Left colon (tissue), 2 donors: ENCODE measurements at regions not wholly inside any gene's neighbourhood (a gene's known extent, or its start where the extent isn't known, plus 50 kb on each side); places are given as distances from the start of the nearest gene placed in this dataset.

ENCODE experiments used
- ATAC-seq: fragments of 200-7000 bp; cut with Tn5 transposase; one replicate; pipeline ENCODE4 v1.9.1; 2020; ENCODE audit warnings: mild to moderate bottlenecking, moderate library complexity
- DNase-seq, 2 donors: peaks; one replicate each; pipeline ENCODE4 v3.0.0-alpha.2; 2020
- intact Hi-C, 2 donors: fragments of 100-400 bp; cut with DNase I in 1 of 2; cut with micrococcal nuclease in 1 of 2; formaldehyde crosslinking; loops; one replicate each; pipeline versions ENCODE4 v1.11.2 to v1.14.0; 2022; cut with DNase I, micrococcal nuclease
- donor health status: DM: no; HTN: no; CAD: no.
- donor health status: DM: yes; HTN: yes; CAD: no.

DNA sequence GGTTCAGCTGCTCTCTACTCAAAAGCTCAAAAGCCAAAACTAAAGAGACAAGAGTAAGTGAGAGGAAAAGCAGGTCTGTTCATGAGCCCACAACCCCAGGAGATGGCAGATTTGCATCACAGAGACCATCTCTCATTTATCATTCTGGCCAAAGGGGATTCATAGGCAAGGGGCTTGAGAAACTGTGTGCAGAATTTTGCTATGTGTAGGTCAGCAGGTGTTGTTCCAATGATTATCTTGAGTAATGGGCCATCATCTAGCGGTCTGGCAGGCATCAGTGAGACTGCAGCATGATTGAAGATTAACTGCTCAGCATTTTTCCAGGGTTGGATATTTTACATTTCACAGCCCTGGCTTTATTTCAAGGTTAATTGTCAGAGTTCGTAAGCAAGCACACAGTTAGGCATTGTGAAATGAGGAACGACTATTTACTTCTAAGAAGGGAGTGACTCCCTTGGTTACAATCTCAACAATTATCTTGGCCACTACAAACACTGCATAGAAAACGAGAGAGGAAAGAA, 1204.6 kb upstream of the TMPRSS15 start:
- intact Hi-C loops: no loop called here
- no peak for DNase-seq
- no peak for ATAC-seq

DNA sequence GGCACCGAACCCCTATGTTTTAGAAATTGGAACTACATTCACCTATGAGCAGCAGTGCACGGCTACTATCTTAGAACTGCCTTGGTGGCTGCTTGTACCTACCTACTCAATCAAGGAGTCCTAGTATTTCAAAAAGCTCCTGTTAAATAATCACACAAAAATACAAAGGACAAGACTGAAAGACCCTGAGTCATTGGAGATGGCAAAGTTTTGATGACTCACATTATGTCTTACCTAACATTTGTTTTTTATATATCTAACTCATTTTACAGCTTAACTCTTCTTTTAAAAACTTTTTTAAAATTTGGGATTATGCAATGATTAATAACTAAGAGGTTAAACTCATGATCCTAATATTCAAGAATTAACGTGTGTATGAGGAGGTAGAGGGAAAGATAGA, 1206.0 kb upstream of the TMPRSS15 start:
- ATAC-seq (no peak), DNase-seq (no peak)
- intact Hi-C loops: no loop called here

DNA sequence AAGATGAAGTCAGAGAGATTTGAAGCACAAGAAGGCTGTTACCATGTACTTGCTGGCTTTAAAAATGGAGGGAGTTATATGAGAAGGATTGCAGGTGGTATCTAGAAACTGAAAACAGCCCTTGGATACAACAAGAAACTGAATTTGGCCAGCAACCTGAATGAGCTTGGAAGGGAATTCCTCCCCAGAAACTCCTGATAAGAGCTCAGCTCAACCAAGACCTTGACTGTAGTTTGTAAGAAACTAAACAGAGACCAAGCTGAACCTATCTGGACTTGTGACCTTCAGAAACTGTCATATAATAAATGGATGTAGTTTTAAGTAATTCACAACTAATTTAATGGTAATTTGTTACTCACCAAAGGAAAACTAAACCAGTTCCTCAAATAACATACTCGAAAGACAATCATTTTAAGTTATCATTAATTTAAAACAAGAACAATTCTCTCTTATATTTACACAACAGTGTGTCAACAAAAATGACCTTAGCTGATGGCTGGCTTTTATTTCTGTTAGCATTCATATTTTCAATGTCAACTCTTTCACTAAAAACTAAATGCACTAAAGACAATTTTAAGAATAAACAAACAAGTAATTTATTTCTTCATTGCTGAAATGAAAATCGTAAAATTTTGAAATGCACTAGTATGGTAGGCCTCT, 1218.4 kb upstream of the TMPRSS15 start:
- ATAC-seq (no peak), DNase-seq (no peak)
- intact Hi-C loops: no loop called here

DNA sequence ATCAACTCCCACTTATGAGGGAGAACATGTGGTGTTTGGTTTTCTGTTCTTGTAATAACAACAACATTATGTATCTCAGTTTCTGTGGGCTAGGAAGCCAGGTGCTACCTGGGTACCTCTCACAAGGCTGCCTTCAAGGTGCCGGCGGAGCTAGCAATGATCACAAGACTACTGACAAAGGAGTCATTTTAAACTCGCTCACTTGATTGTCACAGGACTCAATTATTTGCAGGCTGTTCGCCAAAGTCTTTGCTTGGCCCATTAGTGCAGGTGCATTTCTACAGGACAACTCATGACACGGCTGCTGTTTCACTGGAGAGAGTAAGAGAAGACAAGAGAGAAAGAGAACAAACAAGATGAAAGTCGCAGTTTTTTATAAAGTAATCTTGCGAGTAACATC, 1237.4 kb upstream of the TMPRSS15 start:
- intact Hi-C loops: no loop called here
- DNase-seq (no peak), ATAC-seq (no peak)

DNA sequence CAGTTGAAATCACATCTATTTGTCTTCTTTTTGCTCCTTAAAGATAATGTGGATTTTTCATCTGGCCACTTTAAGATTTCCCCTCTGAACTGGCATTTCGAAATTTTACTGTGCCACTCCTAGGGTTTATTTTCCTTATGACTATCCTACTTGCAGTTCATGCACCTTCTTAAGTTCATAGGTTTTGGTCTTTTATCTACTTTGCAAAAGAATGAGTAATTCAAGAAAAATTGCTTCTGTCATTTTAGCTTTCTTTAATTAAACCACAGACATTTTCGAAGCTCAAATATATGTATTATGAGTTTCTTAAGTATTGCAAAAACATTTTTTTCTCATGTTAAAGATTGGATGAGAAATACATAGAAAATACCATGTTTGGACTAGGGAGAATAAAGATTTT, 1244.8 kb upstream of the TMPRSS15 start:
- no peak for ATAC-seq
- intact Hi-C loops: no loop called here
- no peak for DNase-seq

DNA sequence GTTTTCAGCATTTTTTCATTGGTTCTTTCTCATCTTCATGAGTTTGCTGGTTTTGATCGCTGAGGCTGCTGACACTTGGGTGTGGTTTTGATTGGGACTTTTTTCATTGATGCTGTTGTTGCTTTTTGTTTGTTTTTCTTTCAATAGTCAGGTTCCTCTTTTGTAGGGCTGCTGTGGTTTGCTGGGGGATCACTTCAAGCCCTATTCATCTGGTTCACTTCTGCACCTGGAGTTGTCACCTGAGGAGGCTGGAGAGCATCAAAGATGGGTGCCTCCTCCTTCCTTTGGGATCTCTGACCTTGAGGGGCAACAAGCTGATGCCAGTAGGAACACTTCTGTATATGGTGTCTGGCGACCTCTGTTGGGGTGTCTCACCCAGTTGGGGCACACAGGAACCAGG, 1279.9 kb upstream of the TMPRSS15 start:
- no peak for ATAC-seq
- DNase-seq: no peak
- intact Hi-C loops: no loop called here

DNA sequence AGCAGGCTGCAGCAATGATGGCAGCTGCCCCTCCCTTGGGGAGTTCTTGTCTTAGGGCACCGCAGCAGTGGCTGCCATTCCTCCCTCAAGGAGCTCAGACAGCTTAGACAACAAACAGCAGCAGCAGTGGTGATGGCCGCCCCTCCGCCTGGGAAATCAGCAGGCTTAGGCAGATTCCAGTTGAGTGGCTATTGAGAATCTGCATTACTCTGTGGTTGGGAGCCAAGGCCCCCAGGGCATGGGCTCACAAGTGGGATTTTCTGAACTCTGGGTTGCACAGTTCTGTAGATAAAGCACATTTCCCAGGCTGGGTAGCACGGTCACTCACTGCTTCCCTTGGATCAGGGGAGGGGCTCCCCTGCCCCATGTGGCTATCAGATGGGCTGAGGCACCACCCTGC, 1280.7 kb upstream of the TMPRSS15 start:
- no peak for DNase-seq
- intact Hi-C loops: no loop called here
- ATAC-seq: no peak

DNA sequence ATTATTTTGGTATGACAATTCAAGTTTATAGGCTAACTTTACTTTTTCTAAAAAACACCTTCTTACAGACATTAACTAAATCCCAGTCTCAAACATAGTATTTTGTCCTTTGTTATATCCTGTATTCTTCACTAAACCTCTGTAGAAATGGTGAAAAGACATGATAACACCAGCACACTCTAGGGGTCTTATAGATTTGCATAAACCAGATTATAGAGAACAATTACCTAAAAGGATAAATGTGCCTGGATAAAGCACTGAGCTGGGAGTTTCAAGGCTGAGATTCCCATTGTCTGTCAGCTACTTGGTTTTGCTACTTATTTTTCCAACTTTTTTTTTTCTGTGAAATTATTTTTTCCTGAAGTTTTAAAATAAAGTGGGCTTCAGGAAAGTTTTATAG, 1288.6 kb upstream of the TMPRSS15 start:
- ATAC-seq (no peak), DNase-seq (no peak)
- intact Hi-C loops: no loop called here

DNA sequence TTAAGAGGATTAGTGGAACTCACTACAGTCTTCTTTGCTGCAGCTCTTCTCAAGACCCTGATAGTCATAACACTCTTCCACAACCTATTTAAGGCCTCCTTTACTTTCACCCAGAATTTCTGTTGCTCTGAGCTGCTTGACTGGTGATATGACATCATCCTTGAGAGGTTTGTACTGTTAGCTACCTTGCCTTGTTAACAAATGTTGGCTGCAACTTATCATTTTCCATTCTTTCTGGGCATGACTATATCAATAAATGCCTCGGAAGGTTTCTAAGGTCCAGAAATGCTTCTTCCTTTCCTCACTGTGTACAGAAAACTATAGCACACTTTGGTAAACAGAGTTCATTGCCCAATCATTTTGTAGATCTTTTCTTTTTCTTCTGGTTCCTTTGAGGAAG, 1292.2 kb upstream of the TMPRSS15 start:
- intact Hi-C loops: no loop called here
- ATAC-seq: no peak
- no peak for DNase-seq

DNA sequence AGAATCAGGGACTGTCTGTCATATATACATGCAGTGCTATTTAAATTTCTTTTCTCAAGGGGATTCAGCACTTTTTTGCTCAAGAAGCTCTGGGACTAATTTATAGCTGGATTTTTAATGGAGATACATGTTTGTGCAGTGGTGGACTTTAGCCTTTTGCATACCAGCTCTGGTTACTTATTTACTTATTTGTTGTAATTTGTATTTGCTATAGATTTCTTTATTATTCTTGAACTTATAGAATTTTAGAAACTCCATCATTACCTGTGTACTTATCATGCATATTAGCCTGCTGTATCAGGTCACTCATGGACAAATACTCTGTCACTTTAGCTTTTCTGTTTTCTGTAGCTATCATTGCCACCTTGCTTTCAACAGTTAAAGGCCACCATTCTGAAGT, 1296.9 kb upstream of the TMPRSS15 start:
- ATAC-seq (no peak), DNase-seq (no peak)
- intact Hi-C loops: no loop called here

DNA sequence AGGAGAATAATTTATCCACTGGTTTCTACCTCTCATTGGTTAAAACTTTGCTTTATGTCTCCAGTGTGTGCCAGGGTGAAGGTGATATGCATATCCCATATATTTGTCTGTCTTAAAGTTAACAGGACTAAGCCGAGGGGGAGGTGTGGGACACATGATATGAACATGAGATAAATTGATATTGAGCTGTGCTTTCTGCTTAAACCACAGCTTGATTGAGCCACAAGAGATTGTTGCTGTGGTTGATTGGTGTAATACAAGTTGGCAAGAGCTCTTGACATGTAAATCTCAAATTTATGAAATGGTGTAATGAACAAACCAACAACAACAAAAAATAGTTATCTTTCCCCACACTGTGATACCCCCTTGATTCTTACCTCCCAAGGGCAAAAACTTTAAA, 1295.5 kb upstream of the NCAM2 start:
- ATAC-seq: no peak
- DNase-seq: no peak

DNA sequence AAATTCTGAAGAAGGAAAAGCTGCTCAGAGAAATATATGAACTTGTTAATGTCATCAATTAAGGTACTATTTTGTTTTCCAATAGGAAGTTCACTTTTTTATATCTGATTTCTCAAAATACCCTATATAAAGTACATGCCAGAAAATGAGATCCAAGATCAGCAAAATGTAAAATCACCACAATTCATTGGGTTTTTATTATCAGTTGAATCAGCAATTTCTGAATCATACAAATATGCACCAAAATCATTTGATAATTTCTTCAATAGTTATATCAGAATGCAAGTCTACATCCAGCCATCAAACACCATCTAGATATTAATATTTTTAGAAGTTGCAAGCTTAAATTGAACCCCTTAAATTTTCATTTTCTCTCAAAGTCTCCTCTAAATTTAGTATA, 1293.4 kb upstream of the NCAM2 start:
- intact Hi-C loops: no loop called here
- no peak for DNase-seq
- no peak for ATAC-seq

More for the DNA sequence above, 1295.5 kb upstream of the NCAM2 start:
- intact Hi-C loops: no loop called here

DNA sequence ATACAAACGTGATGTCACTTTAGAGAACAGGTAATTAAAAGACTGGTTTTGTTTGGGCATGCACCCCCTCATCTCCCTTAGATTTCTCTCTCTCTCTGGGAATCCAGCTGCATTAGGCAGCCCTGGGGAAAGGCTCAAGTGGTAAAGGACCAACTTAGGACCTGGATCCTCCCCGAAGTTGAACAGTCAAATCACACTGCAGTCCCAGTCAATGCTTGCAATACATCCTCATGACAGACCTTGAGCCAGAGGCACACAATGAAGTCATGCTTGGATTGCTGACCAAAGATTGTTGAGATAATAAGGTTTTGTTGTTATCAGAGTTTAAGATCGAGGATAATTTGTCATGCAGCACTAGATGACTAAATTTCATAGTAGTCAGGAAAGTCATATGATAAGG, 1285.8 kb upstream of the NCAM2 start:
- DNase-seq: no peak
- intact Hi-C loops: no loop called here
- ATAC-seq: no peak

DNA sequence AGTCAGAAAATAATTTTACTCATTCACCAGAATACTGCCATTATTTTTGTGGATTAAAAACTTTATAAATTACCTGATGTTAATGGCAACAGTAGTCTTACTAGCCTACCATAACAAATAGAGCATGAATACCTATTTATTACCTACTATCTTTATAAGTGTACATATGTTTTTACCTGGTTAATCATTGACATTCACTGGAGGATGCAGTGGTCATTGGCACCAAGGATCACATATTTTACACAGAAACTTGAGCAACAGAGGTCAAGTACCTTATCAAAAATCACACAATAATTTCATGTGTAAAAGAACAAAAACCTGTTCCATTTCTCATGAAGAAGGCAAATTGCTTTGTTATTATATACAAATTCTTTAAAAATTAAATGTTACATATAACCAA, 1284.9 kb upstream of the NCAM2 start:
- no peak for DNase-seq
- ATAC-seq: no peak
- intact Hi-C loops: no loop called here

DNA sequence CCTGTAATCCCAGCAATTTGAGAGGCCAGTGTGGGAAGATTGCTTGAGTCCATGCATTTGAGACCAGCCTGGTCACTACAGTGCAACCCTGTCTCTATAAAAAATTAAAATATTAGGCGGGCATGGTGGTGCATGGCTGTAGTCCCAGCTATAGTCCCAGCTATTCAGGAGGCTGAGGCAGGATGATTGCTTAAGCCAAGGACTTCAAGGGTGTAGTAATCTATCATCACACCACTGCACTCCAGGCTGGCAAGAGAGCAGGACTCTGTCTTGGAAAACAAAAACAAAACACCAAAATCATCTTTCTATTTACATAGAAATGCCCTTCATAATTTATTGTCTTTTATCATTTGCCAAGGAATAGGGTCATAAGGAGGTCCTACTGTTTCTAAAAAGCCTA, 1274.1 kb upstream of the NCAM2 start:
- intact Hi-C loops: no loop called here
- DNase-seq: no peak
- ATAC-seq: no peak

DNA sequence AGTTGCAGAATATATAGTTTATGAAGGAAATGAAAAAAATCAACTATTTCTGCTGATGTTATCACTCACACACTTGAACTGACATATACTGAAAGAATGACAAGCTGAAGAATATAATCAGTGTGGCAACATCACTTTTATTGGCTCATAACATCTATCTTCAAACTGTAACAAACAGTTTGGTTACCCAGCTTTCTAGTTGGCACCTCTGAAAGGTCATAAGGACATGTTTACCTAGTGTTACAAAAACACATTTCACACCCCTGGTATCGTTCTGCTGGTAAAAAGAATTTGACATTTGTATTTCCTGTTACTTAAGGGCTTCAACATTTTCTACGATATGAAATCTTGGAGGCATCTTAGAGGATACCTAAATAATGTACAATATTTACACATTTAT, 1267.0 kb upstream of the NCAM2 start:
- intact Hi-C loops: no loop called here
- DNase-seq (no peak), ATAC-seq (peak; percentile 81)

DNA sequence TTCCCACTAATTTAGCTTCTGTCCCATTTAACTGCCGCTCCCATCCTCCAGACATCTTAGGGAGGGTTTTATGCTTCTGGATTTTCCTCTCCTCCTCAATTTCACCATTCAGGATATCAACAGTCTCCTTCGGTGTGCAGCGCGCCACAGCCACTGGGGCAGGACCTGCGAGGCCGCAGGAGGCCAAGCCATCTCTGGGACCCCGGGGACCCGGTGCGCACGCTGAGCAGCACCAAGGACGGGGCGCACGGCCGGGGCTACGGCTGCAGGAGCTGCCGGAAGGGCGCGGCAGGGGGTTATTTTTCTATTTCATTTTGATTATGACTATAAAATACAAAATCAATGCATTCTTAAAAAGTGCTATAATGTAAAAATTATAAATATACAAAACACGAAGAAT, 1238.4 kb upstream of the NCAM2 start:
- intact Hi-C loops: no loop called here
- ATAC-seq (no peak), DNase-seq (no peak)

DNA sequence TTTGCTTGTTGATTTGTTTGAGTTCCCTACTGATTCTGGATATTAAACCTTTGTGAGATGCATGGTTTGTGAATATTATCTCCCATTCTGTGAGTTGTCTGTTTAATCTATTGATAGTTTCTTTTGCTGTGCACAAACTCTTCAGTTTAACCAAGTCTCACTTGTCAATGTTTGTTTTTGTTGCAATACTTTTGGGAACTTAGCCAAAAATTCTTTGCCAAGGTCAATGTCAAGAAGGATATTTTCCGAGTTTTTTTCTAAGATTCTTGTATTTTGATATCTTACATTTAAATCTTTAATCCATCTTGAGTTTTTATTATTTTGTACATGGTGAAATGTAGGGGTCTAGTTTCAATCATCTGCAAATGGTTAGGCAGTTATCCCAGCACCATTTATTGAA, 1230.7 kb upstream of the NCAM2 start:
- no peak for DNase-seq
- intact Hi-C loops: no loop called here
- ATAC-seq: no peak

DNA sequence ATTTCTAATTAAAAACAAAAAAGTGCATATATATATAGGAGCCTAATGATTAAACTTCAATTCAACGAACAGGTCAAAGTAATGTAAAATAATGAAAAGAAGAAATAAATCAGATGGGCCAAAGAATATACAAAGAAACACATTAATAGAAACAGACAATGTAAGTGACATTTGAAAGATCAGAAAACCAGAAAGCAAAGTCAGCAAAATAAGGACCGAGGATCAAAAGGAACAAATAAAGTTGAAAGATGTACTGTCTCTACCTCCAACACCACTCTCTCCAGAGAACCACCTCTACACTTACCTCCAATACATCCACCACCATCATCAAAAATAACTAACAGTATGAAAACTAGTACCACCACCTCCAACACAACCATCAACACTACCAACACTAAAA, 1226.3 kb upstream of the NCAM2 start:
- no peak for ATAC-seq
- intact Hi-C loops: no loop called here
- DNase-seq: no peak

DNA sequence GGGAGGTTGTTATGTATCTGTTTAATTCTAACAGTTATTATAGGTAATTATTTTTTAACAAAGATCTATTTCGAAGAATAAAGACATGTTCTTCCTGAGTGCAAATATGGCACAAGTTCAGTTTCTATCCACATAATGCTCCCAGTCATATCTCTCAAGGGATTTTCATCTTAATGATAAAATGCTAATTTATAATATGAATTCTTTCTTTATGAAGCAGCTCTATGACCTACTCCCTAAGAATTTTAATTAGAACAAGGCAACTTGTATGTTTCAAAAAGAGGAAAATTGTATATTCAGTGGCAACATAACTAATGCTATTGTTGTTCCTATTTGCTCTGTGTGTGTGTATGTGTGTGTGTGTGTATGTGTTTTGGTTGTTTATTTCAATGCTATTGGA, 1222.1 kb upstream of the NCAM2 start:
- no peak for ATAC-seq

DNA sequence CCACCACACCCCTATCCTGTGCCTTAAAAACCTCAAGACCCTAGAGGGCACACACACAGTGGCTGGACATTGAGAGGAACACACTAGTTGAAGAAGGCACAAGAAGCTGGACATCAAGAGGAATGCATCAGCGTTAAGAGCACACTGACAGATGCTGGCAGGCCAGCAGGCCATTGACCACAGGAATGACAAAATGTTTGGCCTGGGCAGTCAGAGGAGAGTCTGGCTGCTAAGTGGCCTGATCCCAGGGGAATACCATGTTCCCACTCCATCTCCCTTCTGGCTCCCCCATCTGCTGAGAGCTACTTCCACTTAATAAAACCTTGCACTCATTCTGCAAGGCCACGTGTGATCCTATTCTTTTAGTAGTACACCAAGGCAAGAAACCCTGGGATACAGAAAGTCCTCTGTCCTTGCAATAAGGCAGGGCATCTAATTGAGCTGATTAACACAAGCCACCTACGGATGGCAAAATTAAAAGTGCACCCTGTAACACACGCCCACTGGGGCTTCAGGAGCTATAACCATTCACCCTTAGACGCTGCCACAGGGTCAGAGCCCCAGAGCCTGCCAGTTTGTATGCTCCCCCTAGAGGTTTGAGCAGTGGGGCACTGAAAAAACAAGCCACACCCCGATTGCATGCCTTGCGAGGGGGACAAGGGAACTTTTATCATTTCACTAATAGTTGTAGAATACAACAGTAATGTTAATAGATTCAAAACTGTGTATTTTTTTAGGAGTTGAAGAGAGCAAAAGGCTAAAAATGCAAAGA, 1216.1 kb upstream of the NCAM2 start:
- DNase-seq (no peak), ATAC-seq (no peak)
- intact Hi-C loops: no loop called here

More for the DNA sequence above, 1222.1 kb upstream of the NCAM2 start:
- no peak for DNase-seq
- intact Hi-C loops: no loop called here
